ENCODE measurements at regions not wholly inside any gene's neighbourhood (a gene's known extent, or its start where the extent isn't known, plus 50 kb on each side); places are given as distances from the start of the nearest gene placed in this dataset.

DNA sequence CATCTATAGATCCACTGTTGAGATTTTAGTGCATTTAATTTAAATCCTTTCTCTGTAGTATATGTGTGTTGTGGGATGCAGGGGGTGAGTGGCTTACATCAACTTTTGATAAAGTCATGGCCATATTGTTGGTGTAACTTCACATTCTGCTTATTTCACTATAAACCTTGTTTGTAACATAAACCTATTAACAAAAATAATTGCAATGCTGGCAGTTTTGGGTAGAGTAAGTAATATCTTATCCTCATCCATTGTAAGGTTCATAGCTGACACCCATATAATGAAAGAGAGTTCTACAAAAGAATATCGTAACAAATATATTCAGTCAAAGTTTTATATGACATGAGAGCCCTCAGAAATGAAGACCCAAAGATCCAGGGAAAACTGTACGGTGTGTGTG, 601.7 kb upstream of the ANO3 start:
- no peak for DNase-seq (ENCODE audit: low read depth)
- no peak for TF ChIP-seq CTCF (IDR thresholded peaks at IDR 0.05; ENCODE audit: low read length, missing control alignments)
- H3K4me3 ChIP-seq (replicated peaks; ENCODE audit: low read depth, low read length) = no peak overlapping the region

DNA sequence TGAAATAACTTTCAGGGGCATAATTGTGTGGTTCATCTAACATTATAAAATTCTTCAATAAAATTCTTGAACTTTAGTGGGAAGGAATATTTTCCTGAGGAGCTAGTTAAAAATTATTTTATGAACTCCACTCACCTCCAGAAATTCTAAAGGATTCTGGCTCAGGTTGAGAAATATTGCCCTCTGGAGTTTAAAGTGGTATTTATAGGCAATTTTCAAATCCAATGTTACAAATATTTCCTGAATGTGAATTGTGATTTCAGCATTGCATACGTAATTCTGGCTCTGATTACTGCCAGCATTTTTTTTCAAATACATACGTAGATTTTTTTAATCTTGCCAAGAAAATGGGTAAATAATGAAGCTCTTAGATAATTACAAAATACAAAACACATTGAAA, 598.2 kb upstream of the ANO3 start:
- TF ChIP-seq CTCF (IDR thresholded peaks at IDR 0.05; ENCODE audit: low read length, missing control alignments) = peak; percentile 3

GRCh38 chr11:25734591-25735211, 597.2 kb upstream of the ANO3 start:
- peak; percentile 57 for TF ChIP-seq CTCF (IDR thresholded peaks at IDR 0.05; ENCODE audit: low read length, missing control alignments)
- DNase-seq (ENCODE audit: low read depth) = peak; percentile 61
- H3K4me3 ChIP-seq (replicated peaks; ENCODE audit: low read depth, low read length) = no peak overlapping the region

More for the DNA sequence above, 598.2 kb upstream of the ANO3 start:
- no peak overlapping the region for H3K4me3 ChIP-seq (replicated peaks; ENCODE audit: low read depth, low read length)
- peak; percentile 15 for DNase-seq (ENCODE audit: low read depth)

- no peak for DNase-seq (ENCODE audit: low read depth)
- no peak for TF ChIP-seq CTCF (IDR thresholded peaks at IDR 0.05; ENCODE audit: low read length, missing control alignments)
- H3K4me3 ChIP-seq (replicated peaks; ENCODE audit: low read depth, low read length) = no peak overlapping the region
Observed at GRCh38 chr11:25737071-25737675, 594.8 kb upstream of the ANO3 start.

DNA sequence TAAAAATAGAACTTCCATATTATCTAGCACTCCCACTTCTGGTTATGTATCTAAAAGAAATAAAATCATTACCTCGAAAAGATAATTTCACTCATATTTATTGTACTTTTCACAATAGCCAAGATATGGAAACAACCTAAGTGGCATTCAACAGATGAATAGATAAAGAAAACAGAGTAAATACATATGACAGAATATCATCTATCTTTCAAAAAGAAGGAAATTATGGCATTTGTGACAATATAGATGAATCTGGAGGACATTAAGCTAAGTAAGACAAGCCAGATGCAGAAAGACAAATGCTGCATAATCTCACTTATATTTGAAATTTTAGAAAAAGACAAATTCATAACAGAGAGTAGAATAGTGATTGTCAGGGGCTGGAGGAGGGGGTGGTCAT, 590.0 kb upstream of the ANO3 start:
- H3K4me3 ChIP-seq (replicated peaks; ENCODE audit: low read depth, low read length) = no peak overlapping the region
- no peak for TF ChIP-seq CTCF (IDR thresholded peaks at IDR 0.05; ENCODE audit: low read length, missing control alignments)
- DNase-seq (ENCODE audit: low read depth) = no peak

- TF ChIP-seq CTCF (IDR thresholded peaks at IDR 0.05; ENCODE audit: low read length, missing control alignments) = no peak
- no peak overlapping the region for H3K4me3 ChIP-seq (replicated peaks; ENCODE audit: low read depth, low read length)
- no peak for DNase-seq (ENCODE audit: low read depth)
Observed at GRCh38 chr11:25742800-25743199, 589.1 kb upstream of the ANO3 start.

DNA sequence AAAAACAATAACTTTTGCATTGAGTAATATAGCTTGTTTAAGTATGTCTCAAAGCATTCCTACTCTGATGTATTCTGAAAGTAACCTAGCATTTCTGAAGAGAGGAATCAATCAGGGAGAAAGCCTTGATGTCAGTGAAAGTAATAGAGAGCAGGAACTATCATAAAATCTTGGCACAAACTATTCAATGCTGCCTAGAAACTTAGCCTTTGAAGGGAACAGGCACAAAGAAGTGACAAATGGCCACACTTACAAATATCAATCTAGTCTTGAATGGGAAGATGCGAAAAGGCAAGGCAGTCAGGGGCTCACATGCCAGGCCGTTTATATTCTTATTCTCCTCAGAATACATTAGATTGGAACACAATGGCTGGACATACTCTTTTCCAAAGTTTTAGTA, 576.5 kb upstream of the ANO3 start:
- TF ChIP-seq CTCF (IDR thresholded peaks at IDR 0.05; ENCODE audit: low read length, missing control alignments) = no peak
- DNase-seq (ENCODE audit: low read depth) = no peak

More for the DNA sequence above, 576.5 kb upstream of the ANO3 start:
- no peak overlapping the region for H3K4me3 ChIP-seq (replicated peaks; ENCODE audit: low read depth, low read length)

All from fibroblast of pulmonary artery (primary cell).